Neutrophil (primary cell): ENCODE measurements at regions not wholly inside any gene's neighbourhood (a gene's known extent, or its start where the extent isn't known, plus 50 kb on each side); places are given as distances from the start of the nearest gene placed in this dataset.
"Not testable (repeated sequence)": the region's sequence is repeated elsewhere in the genome, so short reads cannot be mapped to it uniquely, and the experiment has no call there.

Experiments used
- H3K27ac ChIP-seq: fragments of 200-600 bp; sonication (generic); 2 replicates; pipeline ENCODE4 v1.5.1; 2016; ENCODE audit warnings: mild to moderate bottlenecking, moderate library complexity
- H3K27me3 ChIP-seq: fragments of 200-600 bp; sonication (generic); 2 replicates; pipeline ENCODE4 v1.6.0; 2016; ENCODE audit warnings: mild to moderate bottlenecking
- H3K36me3 ChIP-seq: fragments of 200-600 bp; sonication (generic); 2 replicates; pipeline ENCODE4 v1.5.1; 2017
- H3K4me1 ChIP-seq, 2 experiments: fragments of 200-600 bp in 1 of 2; sonication (generic) in 1 of 2; 1 replicate in 1 of 2; 2 replicates in 1 of 2; pipeline versions ENCODE4 v1.5.1 to v1.6.1; 2013 to 2016; ENCODE audit warnings: low read depth in 1 of 2, low read length in 1 of 2, mild to moderate bottlenecking in 1 of 2, moderate library complexity in 1 of 2; ENCODE audit not compliant: control insufficient read depth in 1 of 2, insufficient read depth in 1 of 2
- H3K4me3 ChIP-seq, 2 experiments: fragments of 200-600 bp in 1 of 2; sonication (generic) in 1 of 2; 1 replicate in 1 of 2; 2 replicates in 1 of 2; pipeline ENCODE4 v1.5.1; 2013 to 2016; ENCODE audit warnings: low read depth in 1 of 2, low read length in 1 of 2, mild to moderate bottlenecking in 1 of 2, moderate library complexity in 1 of 2
- H3K9me3 ChIP-seq: fragments of 200-600 bp; sonication (generic); 2 replicates; pipeline ENCODE4 v1.5.1; 2016
- TF ChIP-seq, protein P1 (sequence below): fragments of 200-600 bp; sonication (generic); IDR thresholded peaks from 2 replicates; pipeline ENCODE4 v1.5.1; 2016; ENCODE audit warnings: antibody characterized with exemption

DNA sequence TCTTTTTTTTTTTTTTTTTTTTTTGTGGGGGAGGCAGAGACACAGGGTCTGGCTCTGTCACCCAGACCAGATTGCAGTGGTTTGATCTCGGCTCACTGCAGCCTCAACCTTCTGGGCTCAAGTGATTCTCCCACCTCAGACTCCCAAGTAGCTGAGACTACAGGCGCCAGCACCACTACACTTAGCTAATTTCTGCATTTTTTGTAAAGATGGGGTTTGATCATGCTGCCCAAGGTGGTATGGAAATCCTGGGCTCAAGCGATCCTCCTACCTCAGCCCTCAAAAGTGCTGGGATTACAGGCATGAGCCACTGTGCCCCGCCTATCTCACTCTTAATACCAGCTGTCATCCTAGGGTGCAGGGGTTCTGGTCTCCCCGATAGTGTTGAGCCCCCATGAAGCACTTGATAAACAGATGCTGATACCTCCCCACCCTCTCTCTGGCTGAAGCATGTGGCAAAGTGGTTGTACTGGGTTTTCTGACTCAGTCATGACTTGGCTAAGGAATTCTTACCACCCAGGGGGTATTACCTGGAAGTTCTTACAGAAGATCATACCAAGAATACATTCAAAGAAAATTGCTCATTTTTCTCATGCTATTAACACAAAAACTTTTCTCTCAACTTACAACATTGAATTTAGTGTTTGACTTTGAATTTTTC is 110.2 kb upstream of the DAPK1 start:
- Histone ChIP-seq H3K4me1 (no peaks in the 10 kb centered on the region), H3K4me3 (no peak overlapping the region), H3K27ac (no peak overlapping the region), H3K9me3 (no peaks in the 10 kb centered on the region), H3K36me3 (no peaks in the 10 kb centered on the region), H3K27me3 (no peaks in the 10 kb centered on the region)
- TF ChIP-seq, protein P1, sequence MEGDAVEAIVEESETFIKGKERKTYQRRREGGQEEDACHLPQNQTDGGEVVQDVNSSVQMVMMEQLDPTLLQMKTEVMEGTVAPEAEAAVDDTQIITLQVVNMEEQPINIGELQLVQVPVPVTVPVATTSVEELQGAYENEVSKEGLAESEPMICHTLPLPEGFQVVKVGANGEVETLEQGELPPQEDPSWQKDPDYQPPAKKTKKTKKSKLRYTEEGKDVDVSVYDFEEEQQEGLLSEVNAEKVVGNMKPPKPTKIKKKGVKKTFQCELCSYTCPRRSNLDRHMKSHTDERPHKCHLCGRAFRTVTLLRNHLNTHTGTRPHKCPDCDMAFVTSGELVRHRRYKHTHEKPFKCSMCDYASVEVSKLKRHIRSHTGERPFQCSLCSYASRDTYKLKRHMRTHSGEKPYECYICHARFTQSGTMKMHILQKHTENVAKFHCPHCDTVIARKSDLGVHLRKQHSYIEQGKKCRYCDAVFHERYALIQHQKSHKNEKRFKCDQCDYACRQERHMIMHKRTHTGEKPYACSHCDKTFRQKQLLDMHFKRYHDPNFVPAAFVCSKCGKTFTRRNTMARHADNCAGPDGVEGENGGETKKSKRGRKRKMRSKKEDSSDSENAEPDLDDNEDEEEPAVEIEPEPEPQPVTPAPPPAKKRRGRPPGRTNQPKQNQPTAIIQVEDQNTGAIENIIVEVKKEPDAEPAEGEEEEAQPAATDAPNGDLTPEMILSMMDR: no peak

DNA sequence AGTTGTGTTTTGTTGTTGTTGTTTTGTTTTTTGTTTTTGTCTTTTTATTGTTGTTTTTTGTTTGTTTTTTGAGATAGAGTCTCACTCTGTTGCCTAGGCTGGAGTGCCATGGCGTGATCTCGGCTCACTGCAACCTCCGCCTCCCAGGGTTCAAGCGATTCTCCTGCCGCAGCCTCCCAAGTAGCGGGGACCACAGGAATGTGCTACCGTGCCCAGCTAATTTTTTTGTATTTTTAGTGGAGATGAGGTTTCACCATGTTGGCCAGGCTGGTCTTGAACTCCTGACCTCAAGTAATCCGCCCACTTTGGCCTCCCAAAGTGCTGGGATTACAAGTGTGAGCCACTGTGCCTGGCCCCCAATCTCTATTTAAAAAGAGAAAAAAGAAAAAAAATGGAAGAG is 109.0 kb upstream of the DAPK1 start:
- H3K4me1 ChIP-seq, H3K4me3 ChIP-seq, H3K36me3 ChIP-seq, H3K27ac ChIP-seq, H3K9me3 ChIP-seq, H3K27me3 ChIP-seq: not testable (repeated sequence)

DNA sequence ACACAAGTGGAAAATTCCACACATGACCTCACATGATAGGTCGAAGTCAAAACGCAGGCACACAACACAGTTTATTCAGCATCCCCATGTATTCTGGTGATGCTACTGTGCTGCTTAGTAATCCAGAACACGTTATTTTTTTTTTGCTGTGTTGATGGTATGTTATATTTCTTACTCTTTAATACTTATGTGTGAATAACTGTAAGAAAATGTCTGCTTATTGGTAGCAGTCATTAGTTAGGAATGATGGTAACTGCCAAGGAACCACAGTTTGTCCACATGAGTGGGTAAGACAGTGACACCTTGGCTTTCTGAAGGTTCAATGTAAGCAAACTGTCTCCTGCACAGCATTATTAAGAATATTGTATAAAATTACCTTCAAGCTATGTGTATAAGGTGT is 107.7 kb upstream of the DAPK1 start:
- Histone ChIP-seq H3K4me3 (no peak overlapping the region), H3K9me3 (no peaks in the 10 kb centered on the region), H3K4me1 (no peaks in the 10 kb centered on the region), H3K27ac (no peak overlapping the region), H3K36me3 (no peaks in the 10 kb centered on the region), H3K27me3 (no peaks in the 10 kb centered on the region)
- TF ChIP-seq, protein P1: no peak

DNA sequence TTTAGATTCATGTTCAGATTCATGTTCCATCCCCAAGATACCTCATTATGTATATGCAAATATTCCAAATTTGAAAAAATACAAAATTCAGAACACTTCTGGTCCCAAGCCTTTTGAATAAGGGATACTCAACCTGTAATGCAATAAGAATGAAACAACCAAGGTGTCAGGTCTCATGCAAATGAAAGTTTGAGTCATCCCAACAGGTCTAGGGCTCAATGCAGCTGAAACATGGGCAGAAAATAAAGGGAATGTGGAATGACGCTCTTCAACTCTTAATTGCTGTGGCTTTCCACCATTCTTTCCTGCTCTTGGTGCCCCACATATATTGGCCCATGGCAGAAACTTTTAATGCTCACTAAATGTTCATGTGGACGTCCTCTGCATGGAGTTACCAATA is 107.3 kb upstream of the DAPK1 start:
- TF ChIP-seq, protein P1: no peak

DNA sequence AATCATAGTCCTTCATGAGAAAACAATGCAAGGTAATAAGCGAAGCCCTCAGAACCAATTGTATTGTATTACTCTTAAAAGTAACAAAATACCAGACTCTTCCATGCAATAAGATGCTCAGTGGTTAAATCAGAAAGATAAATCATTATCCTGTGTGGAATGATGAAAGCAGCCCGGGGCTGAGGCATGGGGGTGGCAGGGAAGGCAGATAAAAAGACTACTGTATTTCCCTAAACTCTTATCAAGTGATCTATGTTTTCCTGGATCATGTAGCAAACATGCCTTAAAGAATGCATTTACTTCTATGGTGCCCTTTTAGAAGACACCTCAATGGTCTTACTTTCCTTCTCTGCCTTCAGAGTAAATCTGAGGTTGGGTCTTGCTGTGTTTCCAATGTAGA is 105.6 kb upstream of the DAPK1 start:
- H3K36me3 ChIP-seq: no peaks in the 10 kb centered on the region
- TF ChIP-seq, protein P1: no peak
- no peaks in the 10 kb centered on the region for H3K4me1 ChIP-seq
- H3K27ac ChIP-seq: no peak overlapping the region
- no peak overlapping the region for H3K4me3 ChIP-seq
- H3K27me3 ChIP-seq: no peaks in the 10 kb centered on the region
- no peaks in the 10 kb centered on the region for H3K9me3 ChIP-seq

More for the DNA sequence above, 107.3 kb upstream of the DAPK1 start:
- Histone ChIP-seq H3K27me3 (no peaks in the 10 kb centered on the region), H3K36me3 (no peaks in the 10 kb centered on the region), H3K27ac (no peak overlapping the region), H3K9me3 (no peaks in the 10 kb centered on the region), H3K4me3 (no peak overlapping the region), H3K4me1 (no peaks in the 10 kb centered on the region)

DNA sequence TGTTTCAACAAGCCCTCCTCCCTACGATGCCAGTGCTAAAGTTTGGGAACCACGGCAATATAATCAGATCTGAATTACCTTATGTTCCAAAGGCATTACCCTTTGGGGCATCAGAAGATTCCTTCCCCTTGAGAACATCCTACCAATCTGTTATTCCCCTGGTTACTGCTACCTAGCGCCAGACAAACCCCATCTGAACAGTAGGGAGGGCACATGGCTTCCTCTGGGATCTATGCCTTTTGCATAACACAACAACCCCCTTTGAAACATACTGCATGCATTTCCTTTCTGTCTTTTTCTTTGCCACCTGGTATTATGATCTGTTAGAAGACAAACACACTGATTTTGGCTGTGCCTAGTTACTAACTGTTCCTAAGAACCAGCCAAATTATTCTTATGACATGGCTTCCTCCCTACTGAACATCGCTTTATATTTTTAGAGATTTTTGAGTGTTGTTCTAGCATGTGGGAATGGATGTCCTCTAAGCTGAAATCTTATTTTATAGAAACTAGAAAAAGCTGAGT is 103.9 kb upstream of the DAPK1 start:
- Histone ChIP-seq H3K27ac (no peak overlapping the region), H3K4me3 (no peak overlapping the region), H3K36me3 (no peaks in the 10 kb centered on the region), H3K9me3 (no peaks in the 10 kb centered on the region), H3K4me1 (no peaks in the 10 kb centered on the region), H3K27me3 (no peaks in the 10 kb centered on the region)
- TF ChIP-seq, protein P1: no peak
